H9 (cell line): ENCODE measurements at regions not wholly inside any gene's neighbourhood (a gene's known extent, or its start where the extent isn't known, plus 50 kb on each side); places are given as distances from the start of the nearest gene placed in this dataset.

Experiments used
- DNase-seq: peaks from one replicate; pipeline ENCODE4 v3.0.0-alpha.2; 2017
- H2AFZ ChIP-seq: one replicate; pipeline ENCODE4 v1.6.1; 2013; ENCODE audit warnings: mild to moderate bottlenecking, low read length, control low read depth, moderate library complexity
- H2AK5ac ChIP-seq: 2 replicates; pipeline ENCODE4 v1.6.1; 2013; ENCODE audit warnings: low read length, control low read depth, mixed read lengths; ENCODE audit not compliant: insufficient read length
- H2BK120ac ChIP-seq: one replicate; pipeline ENCODE4 v1.6.1; 2013; ENCODE audit warnings: low read depth, mild to moderate bottlenecking, low read length, control low read depth, inconsistent platforms; ENCODE audit not compliant: poor library complexity, severe bottlenecking
- H2BK12ac ChIP-seq: 2 replicates; pipeline ENCODE4 v1.6.1; 2013; ENCODE audit warnings: low read length, control low read depth, mixed read lengths, low read depth; ENCODE audit not compliant: insufficient read length
- H2BK15ac ChIP-seq: 2 replicates; pipeline ENCODE4 v1.6.1; 2013; ENCODE audit warnings: low read depth, low read length, control low read depth
- H2BK20ac ChIP-seq: one replicate; pipeline ENCODE4 v1.6.1; 2013; ENCODE audit warnings: low read depth, mild to moderate bottlenecking, low read length, control low read depth, inconsistent platforms; ENCODE audit not compliant: poor library complexity, severe bottlenecking
- H2BK5ac ChIP-seq: 2 replicates; pipeline ENCODE4 v1.6.1; 2013; ENCODE audit warnings: low read length, control low read depth, mixed read lengths; ENCODE audit not compliant: insufficient read length
- H3K14ac ChIP-seq: 2 replicates; pipeline ENCODE4 v1.6.1; 2013; ENCODE audit warnings: low read length, control low read depth; ENCODE audit not compliant: insufficient read depth
- H3K18ac ChIP-seq: 2 replicates; pipeline ENCODE4 v1.6.1; 2013; ENCODE audit warnings: low read depth, mild to moderate bottlenecking, mixed read lengths, low read length, control low read depth; ENCODE audit not compliant: insufficient read length
- H3K23ac ChIP-seq: 2 replicates; pipeline ENCODE4 v1.6.1; 2013; ENCODE audit warnings: low read length, control low read depth, mixed read lengths, low read depth; ENCODE audit not compliant: insufficient read length
- H3K23me2 ChIP-seq: 2 replicates; pipeline ENCODE4 v1.6.1; 2013; ENCODE audit warnings: low read depth, mild to moderate bottlenecking, mixed read lengths, low read length, control low read depth; ENCODE audit not compliant: insufficient read length, poor library complexity, severe bottlenecking
- H3K27ac ChIP-seq: 2 replicates; pipeline ENCODE4 v1.5.1; 2013; ENCODE audit warnings: low read length, control low read depth, mixed read lengths, low read depth; ENCODE audit not compliant: insufficient read length
- H3K27me3 ChIP-seq: 2 replicates; pipeline ENCODE4 v1.6.1; 2013; ENCODE audit warnings: low read length, control low read depth, inconsistent platforms; ENCODE audit not compliant: insufficient read depth
- H3K4ac ChIP-seq: 2 replicates; pipeline ENCODE4 v1.6.1; 2013; ENCODE audit warnings: low read depth, mild to moderate bottlenecking, control low read depth, inconsistent platforms, low read length, moderate library complexity
- H3K4me1 ChIP-seq: 2 replicates; pipeline ENCODE4 v1.6.1; 2013; ENCODE audit warnings: low read length, control low read depth, inconsistent platforms; ENCODE audit not compliant: insufficient read depth
- H3K4me2 ChIP-seq: 2 replicates; pipeline ENCODE4 v1.6.1; 2013; ENCODE audit warnings: low read length, control low read depth, mixed read lengths; ENCODE audit not compliant: insufficient read length, insufficient read depth
- H3K56ac ChIP-seq: 2 replicates; pipeline ENCODE4 v1.6.1; 2013; ENCODE audit warnings: low read depth, mild to moderate bottlenecking, mixed read lengths, low read length, control low read depth; ENCODE audit not compliant: insufficient read length
- H3K79me1 ChIP-seq: 2 replicates; pipeline ENCODE4 v1.6.1; 2013; ENCODE audit warnings: low read depth, mild to moderate bottlenecking, moderate library complexity, low read length, control low read depth, inconsistent platforms; ENCODE audit not compliant: insufficient read depth, poor library complexity, severe bottlenecking
- H3K79me2 ChIP-seq: 2 replicates; pipeline ENCODE4 v1.6.1; 2013; ENCODE audit warnings: low read length, control low read depth, inconsistent platforms; ENCODE audit not compliant: insufficient read depth
- H3K9ac ChIP-seq: 2 replicates; pipeline ENCODE4 v1.6.1; 2013; ENCODE audit warnings: low read length, control low read depth, mixed read lengths; ENCODE audit not compliant: insufficient read length; ENCODE audit errors: extremely low read depth
- H3K9me3 ChIP-seq: one replicate; pipeline ENCODE4 v1.6.1; 2013; ENCODE audit warnings: low read depth, low read length, inconsistent platforms; ENCODE audit not compliant: control insufficient read depth
- H3T11ph ChIP-seq: one replicate; pipeline ENCODE4 v1.6.1; 2013; ENCODE audit warnings: mild to moderate bottlenecking, low read length, control low read depth, inconsistent platforms
- H4K20me1 ChIP-seq: one replicate; pipeline ENCODE4 v1.6.1; 2013; ENCODE audit not compliant: control insufficient read depth, insufficient read length, insufficient read depth
- H4K5ac ChIP-seq: 2 replicates; pipeline ENCODE4 v1.6.1; 2013; ENCODE audit warnings: low read depth, mild to moderate bottlenecking, mixed read lengths, low read length, control low read depth; ENCODE audit not compliant: insufficient read length
- H4K8ac ChIP-seq: replicated peaks from 2 replicates; pipeline ENCODE4 v1.6.1; 2013; ENCODE audit warnings: low read length, control low read depth, mixed read lengths, low read depth; ENCODE audit not compliant: insufficient read length
- H4K91ac ChIP-seq: 2 replicates; pipeline ENCODE4 v1.6.1; 2013; ENCODE audit warnings: low read depth, mild to moderate bottlenecking, moderate library complexity, mixed read lengths, low read length, control low read depth; ENCODE audit not compliant: insufficient read length
- H3K27ac Mint-ChIP-seq, 3 experiments: 2 replicates in 2 of 3; 3 replicates in 1 of 3; pipeline ENCODE4 v1.8.0; 2020 to 2021; ENCODE audit warnings: mixed read lengths in 3 of 3, mild to moderate bottlenecking in 1 of 3, moderate library complexity in 1 of 3
- H3K27me3 Mint-ChIP-seq: 2 replicates; pipeline ENCODE4 v1.8.0; 2021; ENCODE audit warnings: low read depth, mild to moderate bottlenecking, moderate library complexity, mixed read lengths
- H3K36me3 Mint-ChIP-seq, 3 experiments: 2 replicates in 2 of 3; 3 replicates in 1 of 3; pipeline ENCODE4 v1.8.0; 2020 to 2021; ENCODE audit warnings: low read depth in 3 of 3, mixed read lengths in 3 of 3; ENCODE audit not compliant: insufficient read depth in 1 of 3
- H3K4me1 Mint-ChIP-seq, 2 experiments: 2 replicates each; pipeline ENCODE4 v1.8.0; 2020; ENCODE audit warnings: mixed read lengths in 2 of 2
- H3K4me3 Mint-ChIP-seq, 2 experiments: 2 replicates in 1 of 2; 3 replicates in 1 of 2; pipeline ENCODE4 v1.8.0; 2020 to 2021; ENCODE audit warnings: mild to moderate bottlenecking in 2 of 2, mixed read lengths in 2 of 2, moderate library complexity in 1 of 2
- H3K9me3 Mint-ChIP-seq, 2 experiments: 2 replicates in 1 of 2; 3 replicates in 1 of 2; pipeline ENCODE4 v1.8.0; 2020; ENCODE audit warnings: mild to moderate bottlenecking in 2 of 2, mixed read lengths in 2 of 2, moderate library complexity in 1 of 2
- CTCF ChIP-seq: fragments of 200-600 bp; sonication (generic); conservative IDR thresholded peaks from 3 replicates; pipeline ENCODE4 v1.8.0; 2021; ENCODE audit warnings: antibody characterized with exemption, mild to moderate bottlenecking
- WGBS: extraction: QIAGEN DNeasy Blood & Tissue Kit; methylation state at CpG from one replicate; pipeline ENCODE4 v1.1.7; 2013; ENCODE audit warnings: missing lambda C conversion rate, low lambda C conversion rate, mixed read lengths; ENCODE audit not compliant: insufficient read length; ENCODE audit errors: extremely low coverage; 5-methylcytosine and 5-hydroxymethylcytosine counted together

- no peak overlapping the region for H3K27ac ChIP-seq
These were observed 80.3 kb upstream of the WNT4 start for GRCh38 chr1:22223176-22223575.

More at GRCh38 chr1:22223176-22223575, 80.3 kb upstream of the WNT4 start:
- H2BK12ac ChIP-seq, result no peak overlapping the region
- no peak overlapping the region for H2BK5ac ChIP-seq
- H2BK15ac ChIP-seq, result no peak overlapping the region
- no peaks in the 10 kb centered on the region for H3K79me1 ChIP-seq
- H3K27me3 ChIP-seq, result no peaks in the 10 kb centered on the region
- no peaks in the 10 kb centered on the region for H3K79me2 ChIP-seq
- no peaks in the 10 kb centered on the region for H3K9me3 ChIP-seq
- H2BK120ac ChIP-seq, result no peak overlapping the region
- H4K20me1 ChIP-seq, result no peaks in the 10 kb centered on the region
- no peak overlapping the region for H3K4ac ChIP-seq
- H3K9me3 Mint-ChIP-seq, result peaks cover 3 to 8% of the 10 kb centered on the region in 2 experiments; a peak in 4 of 5 replicates
- no peak overlapping the region for H2AK5ac ChIP-seq
- H3K4me1 Mint-ChIP-seq, result peaks cover 24 to 34% of the 10 kb centered on the region in 2 experiments
- DNase-seq, result no peak
- H4K5ac ChIP-seq, result no peak overlapping the region
- no peaks in the 10 kb centered on the region for H3K23me2 ChIP-seq
- no peaks in the 10 kb centered on the region for H3K4me1 ChIP-seq
- peak overlapping the region in 1 of 2 experiments; percentile 31; a peak in 1 of 5 replicates for H3K4me3 Mint-ChIP-seq
- H3T11ph ChIP-seq, result no peak overlapping the region
- no peak overlapping the region for H3K4me2 ChIP-seq
- no peak overlapping the region for H3K9ac ChIP-seq
- no peak overlapping the region for H3K14ac ChIP-seq
- no peak overlapping the region; a peak in 1 of 7 replicates for H3K27ac Mint-ChIP-seq
- H3K56ac ChIP-seq, result no peak overlapping the region
- no peak overlapping the region for H3K18ac ChIP-seq
- no peak overlapping the region for H4K8ac ChIP-seq
- no CpG with 5 or more reads among the region's 6 CpGs for WGBS
- no peak overlapping the region for H3K23ac ChIP-seq
- no peak for TF ChIP-seq CTCF
- H2AFZ ChIP-seq, result no peak overlapping the region
- H3K27me3 Mint-ChIP-seq, result peaks cover 10% of the 10 kb centered on the region
- H4K91ac ChIP-seq, result no peak overlapping the region
- no peak overlapping the region for H2BK20ac ChIP-seq
- H3K36me3 Mint-ChIP-seq, result peaks cover 2 to 9% (median 4%) of the 10 kb centered on the region in 3 experiments; a peak in 4 of 7 replicates
